IPS-15b (cell line): ENCODE measurements at regions not wholly inside any gene's neighbourhood (a gene's known extent, or its start where the extent isn't known, plus 50 kb on each side); places are given as distances from the start of the nearest gene placed in this dataset.

Experiments
- H3K27me3 ChIP-seq: one replicate; pipeline ENCODE4 v1.6.1; 2013; ENCODE audit warnings: low read length; ENCODE audit not compliant: control insufficient read depth, insufficient read depth
- H3K36me3 ChIP-seq: one replicate; pipeline ENCODE4 v1.6.1; 2013; ENCODE audit warnings: low read length; ENCODE audit not compliant: control insufficient read depth, insufficient read depth
- H3K4me1 ChIP-seq: one replicate; pipeline ENCODE4 v1.6.1; 2013; ENCODE audit warnings: mild to moderate bottlenecking, low read length; ENCODE audit not compliant: control insufficient read depth, insufficient read depth
- H3K4me3 ChIP-seq: one replicate; pipeline ENCODE4 v1.5.1; 2013; ENCODE audit warnings: low read depth, low read length
- H3K9ac ChIP-seq: one replicate; pipeline ENCODE4 v1.6.1; 2013; ENCODE audit warnings: low read depth, mild to moderate bottlenecking, low read length
- H3K9me3 ChIP-seq: one replicate; pipeline ENCODE4 v1.6.1; 2013; ENCODE audit warnings: mild to moderate bottlenecking, low read length; ENCODE audit not compliant: control insufficient read depth, insufficient read depth

DNA sequence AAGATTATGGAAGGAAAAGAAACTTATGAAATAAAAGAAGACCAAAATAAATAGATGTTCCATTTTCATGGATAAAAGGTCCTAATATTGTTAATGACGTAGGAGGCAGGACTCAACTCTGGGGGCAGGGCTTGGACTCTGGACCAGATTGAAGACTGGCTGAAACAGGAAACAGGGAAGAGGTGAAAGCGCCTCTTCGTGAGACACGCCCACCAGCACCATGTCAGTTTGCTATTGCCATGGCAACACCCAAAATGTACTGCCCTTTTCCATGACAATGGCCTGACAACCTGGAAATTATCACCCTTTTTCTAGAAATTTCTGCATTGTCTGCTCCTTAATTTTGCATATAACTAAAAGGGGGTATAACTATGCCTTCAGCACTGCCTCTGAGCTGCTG, 1522.2 kb downstream of the TBC1D22A start:
- no peaks in the 10 kb centered on the region for H3K36me3 ChIP-seq
- H3K27me3 ChIP-seq, result no peaks in the 10 kb centered on the region
- H3K4me3 ChIP-seq, result no peak overlapping the region
- no peak overlapping the region for H3K9ac ChIP-seq
- no peaks in the 10 kb centered on the region for H3K4me1 ChIP-seq
- H3K9me3 ChIP-seq, result peaks cover 5% of the 10 kb centered on the region

DNA sequence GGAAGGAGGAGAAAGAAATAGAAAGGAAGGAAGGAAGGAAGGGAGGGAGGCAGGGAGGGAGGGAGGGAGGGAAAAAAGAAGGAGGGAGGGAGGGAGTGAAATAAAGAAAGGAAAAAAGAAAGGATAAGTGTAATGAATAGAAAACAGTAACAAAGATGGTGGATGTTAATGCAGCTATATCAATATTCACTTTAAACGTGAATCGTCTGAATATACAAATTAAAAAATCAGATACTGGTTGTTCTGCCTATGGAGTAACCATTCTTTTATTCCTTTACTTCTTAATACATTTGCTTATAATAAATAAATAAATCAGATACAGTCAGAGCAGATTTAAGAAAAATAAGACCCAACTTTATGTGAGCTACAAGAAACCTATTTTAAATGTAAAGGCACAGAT, 1520.4 kb downstream of the TBC1D22A start:
- H3K4me3 ChIP-seq, result no peak overlapping the region
- no peaks in the 10 kb centered on the region for H3K27me3 ChIP-seq
- H3K36me3 ChIP-seq, result no peaks in the 10 kb centered on the region
- H3K9ac ChIP-seq, result no peak overlapping the region
- peaks cover 5% of the 10 kb centered on the region for H3K9me3 ChIP-seq
- no peaks in the 10 kb centered on the region for H3K4me1 ChIP-seq

DNA sequence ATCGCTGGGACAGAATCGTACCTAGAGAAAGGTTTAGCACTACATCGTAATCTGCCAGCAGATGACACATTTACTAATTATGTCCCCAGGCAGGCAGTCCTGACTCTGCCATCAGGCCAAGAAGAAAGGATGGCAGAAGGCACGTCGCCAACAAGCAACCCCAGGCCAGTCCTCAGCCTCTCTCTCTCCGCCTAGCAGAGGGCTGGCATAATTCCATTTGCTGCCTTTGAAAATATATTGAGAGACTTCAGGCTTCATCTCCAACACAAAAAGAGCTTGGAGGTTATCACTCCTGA, 1517.0 kb downstream of the TBC1D22A start:
- Histone ChIP-seq H3K36me3 (no peaks in the 10 kb centered on the region), H3K4me1 (no peaks in the 10 kb centered on the region), H3K9me3 (no peaks in the 10 kb centered on the region), H3K9ac (no peak overlapping the region), H3K27me3 (no peaks in the 10 kb centered on the region), H3K4me3 (no peak overlapping the region)

DNA sequence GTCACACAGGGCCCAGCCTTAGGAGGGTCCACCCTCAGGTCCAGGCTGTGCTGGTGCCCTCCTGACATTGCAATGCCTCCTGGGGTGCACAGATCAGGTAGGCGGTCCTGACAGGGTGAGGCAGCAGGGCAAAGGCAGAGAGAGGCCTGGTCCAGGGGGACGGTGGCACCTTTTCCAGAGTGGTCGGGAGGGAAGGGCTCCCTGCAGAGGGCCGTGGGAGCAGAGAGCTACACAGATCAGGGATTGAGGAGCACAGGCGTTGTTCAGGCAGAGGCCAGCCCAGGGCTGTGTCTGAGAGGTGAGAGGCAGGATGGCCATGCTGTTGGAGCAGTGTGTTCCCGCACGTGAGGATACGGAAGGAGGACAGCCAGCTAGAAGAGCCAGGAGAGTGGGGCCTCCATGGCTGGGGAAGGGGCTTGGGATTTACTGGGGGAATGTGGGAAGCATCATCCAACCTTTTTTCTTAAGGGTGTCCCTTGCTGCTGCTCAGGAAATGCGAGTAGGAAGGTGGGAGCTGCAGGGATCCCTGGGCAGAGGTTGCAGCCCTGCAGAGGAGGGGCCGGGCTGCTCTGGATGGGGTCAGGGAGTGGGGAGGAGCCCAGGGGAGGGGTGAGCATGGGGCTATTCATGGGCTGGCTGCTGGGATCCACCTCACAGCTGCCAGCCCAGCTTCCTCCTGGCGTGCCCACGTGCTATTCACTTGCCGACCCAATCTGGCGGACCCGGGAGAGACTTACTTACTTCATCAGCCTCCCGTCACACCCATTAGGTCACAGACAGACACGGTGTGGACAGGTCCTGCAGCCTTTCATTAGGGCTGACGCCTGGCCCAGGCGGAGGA, 1516.4 kb downstream of the TBC1D22A start:
- Histone ChIP-seq H3K9ac (no peak overlapping the region), H3K4me3 (no peak overlapping the region), H3K36me3 (no peaks in the 10 kb centered on the region), H3K27me3 (no peaks in the 10 kb centered on the region), H3K9me3 (no peaks in the 10 kb centered on the region), H3K4me1 (no peaks in the 10 kb centered on the region)

DNA sequence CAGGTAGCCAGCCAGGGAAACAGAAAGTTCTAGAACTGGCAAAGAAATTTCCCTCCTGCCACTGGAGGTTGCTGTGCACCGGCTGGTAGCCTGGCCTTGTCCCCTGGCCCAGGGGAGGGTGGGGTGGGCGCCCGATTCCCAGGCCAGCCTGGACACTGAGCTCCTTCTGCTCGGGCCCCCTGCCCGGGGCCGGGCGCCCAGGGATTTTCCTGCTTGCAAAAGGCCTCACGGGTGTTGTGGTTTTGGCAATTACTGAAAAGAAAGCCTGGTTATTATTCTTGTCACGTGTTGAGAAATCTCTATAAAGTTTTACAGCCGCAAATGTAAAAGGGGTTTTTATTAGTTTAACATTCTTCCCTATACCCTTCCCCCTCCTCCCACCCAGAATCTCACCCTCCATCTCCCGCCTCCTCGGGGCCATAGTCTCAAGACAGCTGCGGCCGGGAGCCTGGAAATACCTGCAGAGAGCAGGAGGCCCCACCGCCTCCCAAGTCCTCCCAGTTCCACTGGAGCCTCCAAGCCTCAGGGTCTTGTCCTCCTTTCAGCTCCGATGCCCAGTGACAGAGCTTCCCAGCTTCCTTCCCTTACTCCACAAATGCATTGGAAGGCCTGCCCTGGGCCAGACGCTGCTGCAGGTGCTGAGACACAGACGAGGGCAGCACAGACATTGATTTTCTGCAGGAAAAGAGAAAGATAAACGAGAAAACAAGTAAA, 1515.6 kb downstream of the TBC1D22A start:
- Histone ChIP-seq H3K9ac (no peak overlapping the region), H3K36me3 (no peaks in the 10 kb centered on the region), H3K27me3 (no peaks in the 10 kb centered on the region), H3K9me3 (no peaks in the 10 kb centered on the region), H3K4me1 (no peaks in the 10 kb centered on the region), H3K4me3 (no peak overlapping the region)

DNA sequence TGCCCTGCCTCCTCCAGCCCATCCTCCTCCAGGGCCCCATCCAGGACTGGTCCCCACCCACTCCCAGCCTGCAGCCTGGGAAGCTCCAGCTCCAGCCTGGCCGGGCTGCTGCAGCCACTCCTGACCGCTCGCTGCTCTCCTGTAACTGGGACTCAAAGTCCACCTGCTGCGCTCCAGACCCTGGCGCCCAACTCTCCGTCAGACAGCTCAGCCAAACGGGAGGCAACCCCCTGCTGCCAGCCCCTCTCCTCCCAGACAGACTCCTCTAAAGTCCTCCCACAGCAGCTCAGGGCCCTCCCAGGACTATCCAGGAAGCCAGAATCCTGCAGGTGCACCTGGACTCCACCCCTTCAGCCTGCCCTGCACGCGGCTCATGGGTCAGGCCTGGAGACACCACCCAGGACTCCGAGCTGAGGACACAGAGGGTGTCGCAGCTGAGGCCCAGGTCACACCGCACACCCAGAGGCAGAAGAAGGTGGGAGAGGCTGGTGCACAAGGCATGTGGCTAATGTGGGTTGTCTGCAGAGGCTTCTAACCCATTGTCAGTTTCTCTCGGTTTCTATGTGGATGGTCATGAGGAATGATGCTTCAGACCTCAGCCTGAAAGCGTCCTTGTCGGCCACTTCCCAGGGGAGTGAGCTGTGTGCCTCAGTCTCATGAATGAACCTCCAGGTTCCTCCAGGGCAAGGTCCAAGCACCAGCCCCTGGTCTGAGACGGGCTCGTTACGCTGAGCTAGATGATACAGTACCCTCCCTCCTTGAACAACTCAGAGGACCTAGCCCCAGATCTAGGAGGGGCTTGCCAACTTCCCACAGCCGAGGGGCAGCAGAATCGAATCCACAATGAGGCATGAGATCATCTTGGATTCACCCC, 1514.8 kb downstream of the TBC1D22A start:
- Histone ChIP-seq H3K9me3 (no peaks in the 10 kb centered on the region), H3K4me1 (no peaks in the 10 kb centered on the region), H3K36me3 (no peaks in the 10 kb centered on the region), H3K27me3 (no peaks in the 10 kb centered on the region), H3K4me3 (no peak overlapping the region), H3K9ac (no peak overlapping the region)

DNA sequence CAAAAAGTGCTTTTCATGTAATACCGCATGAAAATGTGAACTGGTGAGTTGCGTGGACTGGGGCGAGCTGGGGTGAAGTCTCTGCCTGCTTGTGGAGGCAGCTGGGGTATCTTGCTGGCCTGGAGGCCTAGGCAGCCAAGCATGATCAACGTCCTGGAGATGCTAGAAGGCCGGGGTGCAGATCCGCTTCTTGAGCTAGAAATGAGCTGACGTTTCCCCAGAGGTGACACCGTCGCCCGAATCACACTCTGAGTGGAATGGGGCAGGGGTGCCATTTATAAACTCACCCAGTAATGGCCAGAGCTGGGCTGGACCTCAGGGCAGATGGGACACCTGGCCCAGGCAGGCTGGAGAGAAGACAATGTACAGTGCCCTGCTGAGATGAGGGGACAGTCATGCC, 1513.0 kb downstream of the TBC1D22A start:
- H3K36me3 ChIP-seq, result no peaks in the 10 kb centered on the region

DNA sequence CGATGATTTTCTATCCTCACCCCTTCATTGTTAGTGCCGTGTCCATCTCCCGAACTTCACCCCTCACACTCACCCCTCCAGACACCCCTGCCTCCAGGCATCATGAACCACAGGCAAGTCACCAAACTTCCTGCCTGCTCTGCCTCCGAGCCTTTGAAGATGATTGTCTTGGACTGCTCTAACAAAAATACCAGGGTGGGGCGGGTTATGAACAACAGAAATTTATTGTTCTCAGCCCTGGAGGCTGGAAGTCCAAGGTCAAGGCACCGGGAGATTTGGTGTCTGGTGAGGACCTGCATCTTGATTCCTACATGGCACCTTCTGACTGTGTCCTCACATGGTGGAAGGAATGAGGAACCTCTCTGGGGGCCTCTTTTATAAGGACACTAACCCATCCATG, 1508.3 kb downstream of the TBC1D22A start:
- Histone ChIP-seq H3K4me1 (no peaks in the 10 kb centered on the region), H3K9me3 (no peaks in the 10 kb centered on the region), H3K36me3 (no peaks in the 10 kb centered on the region), H3K4me3 (no peak overlapping the region), H3K27me3 (no peaks in the 10 kb centered on the region), H3K9ac (no peak overlapping the region)

More for the DNA sequence above, 1513.0 kb downstream of the TBC1D22A start:
- Histone ChIP-seq H3K4me3 (no peak overlapping the region), H3K9ac (no peak overlapping the region), H3K4me1 (no peaks in the 10 kb centered on the region), H3K9me3 (no peaks in the 10 kb centered on the region), H3K27me3 (no peaks in the 10 kb centered on the region)

DNA sequence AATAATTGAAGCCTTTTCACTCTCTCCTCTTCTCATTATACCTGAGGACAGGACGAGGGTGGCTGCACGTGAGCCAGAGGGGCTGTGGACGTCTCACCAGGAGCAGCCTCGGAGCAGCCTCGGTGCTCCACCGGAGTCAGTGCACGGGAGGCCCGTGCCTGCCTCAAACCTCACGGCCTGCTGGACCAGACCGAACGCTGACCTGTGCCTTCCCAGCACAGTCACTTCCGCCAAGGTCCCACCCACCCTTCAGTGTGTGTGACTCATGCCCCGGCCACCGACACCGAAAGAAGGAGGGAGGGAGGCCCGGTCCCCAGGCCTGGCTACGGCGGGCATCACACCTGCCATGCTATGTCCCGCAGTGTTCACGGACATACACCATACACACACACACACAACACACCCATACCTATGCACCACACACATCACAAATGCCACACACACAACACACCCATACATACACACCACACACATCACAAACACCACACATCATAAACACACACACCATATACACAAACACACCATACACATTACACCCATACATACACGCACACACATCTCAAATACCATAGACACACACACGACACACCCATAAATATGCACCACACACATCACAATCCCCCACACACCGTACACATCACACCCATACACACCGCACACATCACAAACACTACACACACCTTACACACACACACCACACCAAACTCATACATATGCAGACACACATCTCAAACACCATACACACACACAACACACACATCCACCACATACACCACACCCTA, 1506.5 kb downstream of the TBC1D22A start:
- H3K4me3 ChIP-seq, result no peak overlapping the region
- no peaks in the 10 kb centered on the region for H3K27me3 ChIP-seq
- H3K36me3 ChIP-seq, result no peaks in the 10 kb centered on the region
- H3K9ac ChIP-seq, result no peak overlapping the region
- no peaks in the 10 kb centered on the region for H3K4me1 ChIP-seq
- no peaks in the 10 kb centered on the region for H3K9me3 ChIP-seq

DNA sequence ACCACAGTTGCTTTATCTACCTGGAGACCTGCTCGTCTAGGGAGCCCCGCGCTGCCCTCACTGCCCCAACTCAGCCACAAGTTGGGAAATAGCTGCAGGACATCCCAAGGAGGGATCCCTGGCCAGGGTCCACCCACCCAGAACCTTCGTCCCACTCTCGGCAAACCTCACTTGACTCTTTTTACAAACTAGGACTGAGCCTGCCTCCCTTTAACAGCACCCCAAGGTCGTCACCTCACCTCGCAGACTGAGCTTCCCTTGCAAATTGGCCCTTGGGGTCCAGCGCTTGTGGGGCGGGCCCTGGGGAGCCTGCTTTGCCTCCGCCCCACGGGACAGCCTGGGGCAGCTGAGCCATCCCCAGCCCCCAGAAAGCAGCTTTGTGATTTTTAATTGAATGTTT, 1505.8 kb downstream of the TBC1D22A start:
- H3K4me3 ChIP-seq, result no peak overlapping the region
- H3K9me3 ChIP-seq, result no peaks in the 10 kb centered on the region
- H3K36me3 ChIP-seq, result no peaks in the 10 kb centered on the region
- no peak overlapping the region for H3K9ac ChIP-seq
- H3K27me3 ChIP-seq, result no peaks in the 10 kb centered on the region
- no peaks in the 10 kb centered on the region for H3K4me1 ChIP-seq

DNA sequence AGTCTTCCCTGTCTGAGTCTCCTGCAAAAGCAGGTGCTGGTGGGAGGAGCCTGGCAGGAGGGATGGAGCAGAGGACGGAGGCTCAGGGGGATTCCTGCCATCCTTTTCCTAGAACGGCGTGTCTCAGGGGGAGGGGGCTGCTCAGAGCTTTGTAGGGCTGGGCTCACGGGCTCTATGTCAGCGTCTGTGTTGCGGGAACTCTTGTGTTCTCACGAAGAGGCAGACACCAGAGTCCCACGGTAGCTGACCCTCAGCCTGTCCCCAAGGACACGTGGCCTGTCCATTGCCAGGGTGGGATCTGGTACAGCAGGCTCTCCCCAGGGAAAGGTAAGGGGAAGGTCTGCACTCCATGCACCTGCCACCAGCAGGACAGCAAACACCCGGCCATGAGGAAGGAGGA, 1505.2 kb downstream of the TBC1D22A start:
- Histone ChIP-seq H3K4me1 (no peaks in the 10 kb centered on the region), H3K36me3 (no peaks in the 10 kb centered on the region), H3K9me3 (no peaks in the 10 kb centered on the region), H3K27me3 (no peaks in the 10 kb centered on the region), H3K9ac (no peak overlapping the region), H3K4me3 (no peak overlapping the region)
